Lung (tissue), 11 donors: ENCODE measurements at regions not wholly inside any gene's neighbourhood (a gene's known extent, or its start where the extent isn't known, plus 50 kb on each side); places are given as distances from the start of the nearest gene placed in this dataset.

Experiments used
- ATAC-seq: fragments of 200-7000 bp; cut with Tn5 transposase; one replicate; pipeline ENCODE4 v1.9.1; 2020; ENCODE audit warnings: moderate number of reproducible peaks; ENCODE audit not compliant: insufficient read depth, low FRiP score
- DNase-seq, 3 donors: peaks; one replicate each; pipeline ENCODE4 v3.0.0-alpha.2; 2013 to 2017
- H3K27ac ChIP-seq, 2 donors: one replicate each; pipeline ENCODE4 v1.5.1; 2013; ENCODE audit warnings: mild to moderate bottlenecking in 2 of 2, moderate library complexity in 2 of 2, control low read depth in 1 of 2, inconsistent platforms in 1 of 2, low read depth in 1 of 2, low read length in 1 of 2
- H3K27me3 ChIP-seq, 3 donors: one replicate each; pipeline ENCODE4 v1.5.1; 2013; ENCODE audit warnings: low read length in 2 of 3; ENCODE audit not compliant: control insufficient read depth in 3 of 3, insufficient read depth in 3 of 3
- H3K36me3 ChIP-seq, 4 donors: one replicate each; pipeline ENCODE4 v1.5.1; 2013; ENCODE audit warnings: low read length in 4 of 4, mild to moderate bottlenecking in 1 of 4, moderate library complexity in 1 of 4; ENCODE audit not compliant: control insufficient read depth in 4 of 4, insufficient read depth in 4 of 4
- H3K4me1 ChIP-seq, 5 donors: one replicate each; pipeline ENCODE4 v1.5.1; 2013; ENCODE audit warnings: low read length in 5 of 5, mild to moderate bottlenecking in 2 of 5, moderate library complexity in 1 of 5; ENCODE audit not compliant: control insufficient read depth in 5 of 5, insufficient read depth in 5 of 5
- H3K4me3 ChIP-seq: one replicate; pipeline ENCODE4 v1.5.1; 2013; ENCODE audit warnings: mild to moderate bottlenecking, control low read depth, moderate library complexity
- H3K9ac ChIP-seq, 2 donors: one replicate each; pipeline ENCODE4 v1.5.1; 2013; ENCODE audit warnings: low read length in 2 of 2, control low read depth in 1 of 2; ENCODE audit not compliant: insufficient read depth in 1 of 2
- H3K9me3 ChIP-seq, 4 donors: one replicate each; pipeline ENCODE4 v1.5.1; 2013; ENCODE audit warnings: low read length in 3 of 4, mild to moderate bottlenecking in 1 of 4, moderate library complexity in 1 of 4; ENCODE audit not compliant: control insufficient read depth in 4 of 4, insufficient read depth in 3 of 4
- WGBS, 2 donors: extraction: QIAGEN DNeasy Blood & Tissue Kit; methylation state at CpG; one replicate each; pipeline ENCODE4 v1.1.7; 2013; 5-methylcytosine and 5-hydroxymethylcytosine counted together
- TF ChIP-seq, protein P1 (sequence below): IDR thresholded peaks from 2 replicates; pipeline ENCODE4 v1.5.1; 2012; ENCODE audit warnings: mild to moderate bottlenecking; ENCODE audit errors: control extremely low read depth, extremely low read depth
- donor health status: control.
- donor health status: control.
- donor health status: Bipolar disorder and iron deficiency.
- donor health status: healthy.
- donor health status: DM: yes; HTN: yes; CAD: no.

DNA sequence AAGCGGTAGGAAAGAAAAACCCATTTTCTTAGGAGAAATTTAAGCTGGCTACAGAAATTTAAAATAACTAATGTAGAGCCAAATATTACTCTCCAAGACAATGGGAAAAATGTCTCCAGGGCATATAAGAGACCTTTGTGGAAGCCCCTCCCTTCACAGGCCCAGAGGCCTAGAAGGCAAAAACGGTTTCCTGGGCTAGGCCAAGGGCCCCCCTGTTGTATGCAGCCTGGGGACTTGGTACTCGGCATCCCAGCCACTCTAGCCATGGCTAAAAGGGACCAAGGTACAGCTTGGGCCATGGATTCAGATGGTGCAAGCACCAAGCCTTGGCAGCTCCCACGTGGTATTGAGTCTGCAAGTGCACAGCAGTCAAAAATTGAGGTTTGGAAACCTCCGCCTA is 90.1 kb downstream of the CGGBP1 start:
- H3K27ac ChIP-seq = no peak overlapping the region
- DNase-seq (no peak), ATAC-seq (no peak)
- H3K9me3 ChIP-seq = peaks cover 0 to 5% (median 0%) of the 10 kb centered on the region in 4 donors
- no peak overlapping the region for H3K9ac ChIP-seq
- H3K4me3 ChIP-seq = no peak overlapping the region
- H3K27me3 ChIP-seq = no peaks in the 10 kb centered on the region
- no peaks in the 10 kb centered on the region for H3K36me3 ChIP-seq
- 88 to 93% methylated on average over 5 of the region's 5 CpGs for WGBS, 2 donors
- no peaks in the 10 kb centered on the region for H3K4me1 ChIP-seq
- TF ChIP-seq, protein P1, sequence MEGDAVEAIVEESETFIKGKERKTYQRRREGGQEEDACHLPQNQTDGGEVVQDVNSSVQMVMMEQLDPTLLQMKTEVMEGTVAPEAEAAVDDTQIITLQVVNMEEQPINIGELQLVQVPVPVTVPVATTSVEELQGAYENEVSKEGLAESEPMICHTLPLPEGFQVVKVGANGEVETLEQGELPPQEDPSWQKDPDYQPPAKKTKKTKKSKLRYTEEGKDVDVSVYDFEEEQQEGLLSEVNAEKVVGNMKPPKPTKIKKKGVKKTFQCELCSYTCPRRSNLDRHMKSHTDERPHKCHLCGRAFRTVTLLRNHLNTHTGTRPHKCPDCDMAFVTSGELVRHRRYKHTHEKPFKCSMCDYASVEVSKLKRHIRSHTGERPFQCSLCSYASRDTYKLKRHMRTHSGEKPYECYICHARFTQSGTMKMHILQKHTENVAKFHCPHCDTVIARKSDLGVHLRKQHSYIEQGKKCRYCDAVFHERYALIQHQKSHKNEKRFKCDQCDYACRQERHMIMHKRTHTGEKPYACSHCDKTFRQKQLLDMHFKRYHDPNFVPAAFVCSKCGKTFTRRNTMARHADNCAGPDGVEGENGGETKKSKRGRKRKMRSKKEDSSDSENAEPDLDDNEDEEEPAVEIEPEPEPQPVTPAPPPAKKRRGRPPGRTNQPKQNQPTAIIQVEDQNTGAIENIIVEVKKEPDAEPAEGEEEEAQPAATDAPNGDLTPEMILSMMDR = no peak

DNA sequence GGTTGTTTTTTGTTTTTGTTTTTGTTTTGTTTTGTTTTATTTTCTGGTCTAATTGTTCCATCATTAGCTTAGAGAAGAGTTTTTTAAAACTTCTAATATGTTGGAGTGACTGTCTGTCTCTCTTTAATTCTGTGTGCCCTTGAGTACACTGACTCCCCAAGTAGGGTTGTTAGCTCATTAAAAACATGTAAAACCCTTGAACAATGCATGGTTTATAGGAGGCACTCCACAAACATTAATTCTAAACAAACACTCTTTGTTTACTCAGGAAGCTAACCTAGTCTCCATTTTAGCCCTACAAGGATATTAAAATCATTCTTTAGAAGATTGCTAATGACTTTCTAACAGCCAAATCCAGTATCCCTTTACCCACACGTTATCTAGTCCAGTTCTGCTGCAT is 100.5 kb downstream of the CGGBP1 start:
- no peaks in the 10 kb centered on the region for H3K9me3 ChIP-seq
- no peak for ATAC-seq
- WGBS, 2 donors = 71 to 81% methylated on average over 1 of the region's 1 CpG

DNA sequence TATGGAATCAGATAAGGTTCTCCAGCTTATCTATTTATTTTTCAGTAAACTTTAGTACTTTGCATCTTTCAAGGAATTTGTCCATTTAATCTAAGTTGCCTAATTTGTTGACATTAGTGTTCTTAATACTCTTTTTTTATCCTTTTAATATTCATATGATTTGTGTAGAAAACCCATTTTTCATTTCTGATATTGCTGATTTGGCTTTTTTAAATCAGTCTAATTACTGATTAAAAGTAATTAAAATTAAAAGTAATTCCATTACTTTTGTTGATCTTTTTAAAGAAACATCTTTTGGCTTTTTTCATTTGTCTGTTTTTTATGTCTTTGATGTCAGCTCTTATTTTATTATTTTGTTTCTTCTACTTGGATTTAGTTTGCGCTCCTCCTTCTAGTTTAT is 101.2 kb downstream of the CGGBP1 start:
- Histone ChIP-seq H3K9me3 (no peaks in the 10 kb centered on the region), H3K36me3 (no peaks in the 10 kb centered on the region), H3K27ac (no peak overlapping the region), H3K4me1 (no peaks in the 10 kb centered on the region), H3K9ac (no peak overlapping the region), H3K27me3 (no peaks in the 10 kb centered on the region), H3K4me3 (no peak overlapping the region)
- DNase-seq = no peak
- TF ChIP-seq, protein P1 = no peak
- 92 to 98% methylated on average over 1 of the region's 1 CpG for WGBS, 2 donors
- no peak for ATAC-seq

More for the DNA sequence above, 100.5 kb downstream of the CGGBP1 start:
- TF ChIP-seq, protein P1 = no peak
- H3K4me3 ChIP-seq = no peak overlapping the region
- no peaks in the 10 kb centered on the region for H3K27me3 ChIP-seq
- no peak overlapping the region for H3K9ac ChIP-seq
- no peak for DNase-seq
- no peak overlapping the region for H3K27ac ChIP-seq
- no peaks in the 10 kb centered on the region for H3K36me3 ChIP-seq
- H3K4me1 ChIP-seq = no peaks in the 10 kb centered on the region

DNA sequence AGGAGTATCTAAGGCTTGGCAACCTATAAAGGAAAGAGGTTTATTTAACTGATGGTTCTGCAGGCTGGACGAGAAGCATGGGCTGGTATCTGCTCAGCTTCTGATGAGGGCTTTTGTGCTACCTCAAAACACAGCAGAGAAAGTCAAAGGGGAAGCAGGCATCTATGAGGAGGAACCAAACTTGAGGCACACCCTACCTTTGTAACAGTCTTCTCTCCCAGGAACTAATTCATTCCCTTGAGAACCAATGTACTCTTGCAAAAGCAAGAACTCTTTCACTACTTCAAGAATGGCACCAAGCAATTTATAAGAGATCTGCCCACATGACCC is 109.0 kb downstream of the CGGBP1 start:
- Histone ChIP-seq H3K36me3 (no peaks in the 10 kb centered on the region), H3K4me1 (no peaks in the 10 kb centered on the region), H3K9me3 (peaks cover 0 to 2% (median 0%) of the 10 kb centered on the region in 4 donors), H3K27me3 (no peaks in the 10 kb centered on the region), H3K9ac (no peak overlapping the region), H3K27ac (no peak overlapping the region), H3K4me3 (no peak overlapping the region)
- ATAC-seq (no peak), DNase-seq (no peak)
- WGBS, 2 donors = 77 to 79% methylated on average over 1 of the region's 1 CpG
- TF ChIP-seq, protein P1 = no peak
